Dendritic cell treated with granulocyte-macrophage colony-stimulating factor and Interleukin-4, amounts not matched to agents 40 ng/mL and 50 ng/mL, for 4 days (primary cell): ENCODE measurements at regions not wholly inside any gene's neighbourhood (a gene's known extent, or its start where the extent isn't known, plus 50 kb on each side); places are given as distances from the start of the nearest gene placed in this dataset.

Experiments used
- H3K27ac Mint-ChIP-seq: one replicate; pipeline ENCODE4 v1.8.0; 2022; ENCODE audit warnings: mild to moderate bottlenecking, mixed read lengths
- H3K27me3 Mint-ChIP-seq: one replicate; pipeline ENCODE4 v1.8.0; 2022; ENCODE audit warnings: mild to moderate bottlenecking, mixed read lengths
- H3K36me3 Mint-ChIP-seq: one replicate; pipeline ENCODE4 v1.8.0; 2022; ENCODE audit warnings: low read depth, mixed read lengths
- H3K4me1 Mint-ChIP-seq: one replicate; pipeline ENCODE4 v1.8.0; 2022; ENCODE audit warnings: low read depth, mixed read lengths
- H3K4me3 Mint-ChIP-seq: one replicate; pipeline ENCODE4 v1.8.0; 2022; ENCODE audit warnings: mild to moderate bottlenecking, moderate library complexity, mixed read lengths
- H3K9me3 Mint-ChIP-seq: one replicate; pipeline ENCODE4 v1.8.0; 2022; ENCODE audit warnings: mixed read lengths
- intact Hi-C: fragments of 100-400 bp; cut with micrococcal nuclease; formaldehyde crosslinking; loops from one replicate; pipeline ENCODE4 v1.15.0; 2022

GRCh38 chr21:22476214-22476613 lies 1478.0 kb downstream of the NCAM2 start:
- Mint-ChIP-seq H3K27ac (no peak overlapping the region), H3K36me3 (no peaks in the 10 kb centered on the region), H3K9me3 (peaks cover 10% of the 10 kb centered on the region), H3K4me3 (no peak overlapping the region), H3K27me3 (no peaks in the 10 kb centered on the region), H3K4me1 (no peaks in the 10 kb centered on the region)
- intact Hi-C loops, result no loop called here

DNA sequence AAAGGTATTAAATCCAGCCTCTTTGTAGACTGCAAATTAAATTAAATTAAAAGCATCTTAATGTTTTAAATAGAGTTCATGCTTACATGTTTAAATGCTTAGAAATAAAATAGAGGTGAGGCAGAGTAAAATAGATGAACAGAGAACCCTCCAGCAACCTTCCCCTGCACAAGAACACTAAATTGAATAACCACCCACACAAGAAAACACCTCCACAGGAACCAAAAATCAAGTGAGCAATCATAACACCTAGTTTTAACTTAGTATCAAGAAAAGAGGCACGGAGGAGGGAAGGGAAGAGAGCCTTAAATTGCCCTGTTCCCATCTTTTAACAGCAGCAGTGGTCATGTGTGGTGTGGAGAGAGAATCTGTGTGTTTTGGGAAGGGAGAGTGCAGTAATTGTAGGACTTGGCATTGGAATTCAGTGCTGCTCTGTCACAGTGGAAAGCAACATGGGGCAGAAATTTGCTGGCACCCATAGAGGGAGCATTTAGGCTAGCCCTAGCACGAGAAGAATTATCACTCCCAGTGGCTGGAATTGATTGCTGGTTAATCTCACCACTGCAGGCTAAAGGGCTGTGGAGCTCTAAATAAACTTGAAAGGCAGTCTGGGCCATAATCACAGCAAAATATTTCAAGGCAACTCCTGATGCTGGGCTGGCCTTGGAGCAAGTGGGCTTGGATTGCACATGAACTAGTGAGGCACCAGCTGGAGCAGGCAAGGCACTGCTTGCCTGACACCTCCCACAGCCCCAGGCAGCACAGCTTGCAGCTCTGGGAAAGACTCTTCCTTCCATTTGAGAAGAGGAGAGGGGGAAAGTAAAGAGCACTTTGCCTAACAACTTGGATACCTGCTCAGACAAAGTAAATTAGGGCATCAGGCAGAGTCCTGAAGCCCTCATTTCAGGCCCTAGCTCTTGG lies 1478.8 kb downstream of the NCAM2 start:
- Mint-ChIP-seq H3K27me3 (no peaks in the 10 kb centered on the region), H3K9me3 (peaks cover 7% of the 10 kb centered on the region), H3K27ac (no peak overlapping the region), H3K4me3 (no peak overlapping the region), H3K36me3 (no peaks in the 10 kb centered on the region), H3K4me1 (no peaks in the 10 kb centered on the region)
- intact Hi-C loops, result no loop called here

DNA sequence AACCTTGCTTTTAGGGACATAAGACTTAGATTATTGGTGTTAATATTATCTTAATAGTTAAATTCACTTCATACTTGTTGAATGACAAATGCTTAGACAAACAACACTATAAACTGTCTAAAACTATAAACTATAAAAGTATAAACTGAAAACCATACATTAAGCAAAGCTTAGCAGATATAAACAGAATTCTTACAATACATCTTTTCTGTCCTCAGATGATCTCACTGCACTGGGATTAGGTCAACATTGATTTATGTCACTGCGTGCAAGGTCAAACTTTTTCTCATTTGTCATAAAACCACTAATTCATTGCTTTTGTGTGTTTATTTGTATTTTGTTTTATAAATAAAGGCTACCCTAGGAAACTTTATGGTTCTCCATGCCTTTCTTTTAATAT lies 1491.8 kb downstream of the NCAM2 start:
- Mint-ChIP-seq H3K9me3 (peaks cover 24% of the 10 kb centered on the region), H3K27me3 (no peaks in the 10 kb centered on the region), H3K4me1 (no peaks in the 10 kb centered on the region), H3K27ac (no peak overlapping the region), H3K4me3 (no peak overlapping the region), H3K36me3 (no peaks in the 10 kb centered on the region)
- intact Hi-C loops, result no loop called here

- Mint-ChIP-seq H3K4me3 (no peak overlapping the region), H3K27me3 (no peaks in the 10 kb centered on the region), H3K27ac (no peak overlapping the region), H3K4me1 (no peaks in the 10 kb centered on the region), H3K9me3 (peaks cover 26% of the 10 kb centered on the region), H3K36me3 (no peaks in the 10 kb centered on the region)
- intact Hi-C loops, result no loop called here
Measured at GRCh38 chr21:22516230-22516629, 1518.0 kb downstream of the NCAM2 start.

DNA sequence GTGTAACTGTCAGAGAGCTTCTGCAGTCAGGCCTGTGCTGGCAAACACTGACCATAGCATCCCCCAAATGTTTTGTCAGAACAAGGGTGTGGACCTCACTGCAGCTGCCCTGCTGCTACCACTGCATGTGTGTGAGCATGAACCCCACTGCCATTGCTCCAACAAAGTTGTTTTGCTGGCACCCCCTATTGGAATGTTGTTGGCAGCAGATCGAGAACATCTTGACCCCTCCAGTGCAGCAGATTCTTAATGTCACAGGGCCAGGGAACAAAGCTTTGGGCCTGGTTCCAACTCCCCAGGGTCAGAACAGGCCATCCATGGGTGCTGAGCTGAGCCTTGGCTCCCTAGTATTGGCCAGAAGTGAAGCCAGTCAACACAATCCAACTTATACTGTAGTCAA lies 1537.4 kb downstream of the NCAM2 start:
- Mint-ChIP-seq H3K27ac (no peak overlapping the region), H3K27me3 (no peaks in the 10 kb centered on the region), H3K36me3 (no peaks in the 10 kb centered on the region), H3K4me3 (no peak overlapping the region), H3K4me1 (no peaks in the 10 kb centered on the region), H3K9me3 (peaks cover 68% of the 10 kb centered on the region)
- intact Hi-C loops, result no loop called here

GRCh38 chr21:22536509-22536908 lies 1538.3 kb downstream of the NCAM2 start:
- Mint-ChIP-seq H3K27me3 (no peaks in the 10 kb centered on the region), H3K4me3 (no peak overlapping the region), H3K27ac (no peak overlapping the region), H3K36me3 (no peaks in the 10 kb centered on the region), H3K4me1 (no peaks in the 10 kb centered on the region), H3K9me3 (peaks cover 77% of the 10 kb centered on the region)
- intact Hi-C loops, result no loop called here

GRCh38 chr21:22544747-22545146 lies 1546.5 kb downstream of the NCAM2 start:
- H3K9me3 Mint-ChIP-seq, result peaks cover 45% of the 10 kb centered on the region
- no peaks in the 10 kb centered on the region for H3K36me3 Mint-ChIP-seq
- H3K4me1 Mint-ChIP-seq, result no peaks in the 10 kb centered on the region
- H3K4me3 Mint-ChIP-seq, result no peak overlapping the region
- H3K27ac Mint-ChIP-seq, result no peak overlapping the region
- intact Hi-C loops, result no loop called here
- no peaks in the 10 kb centered on the region for H3K27me3 Mint-ChIP-seq

DNA sequence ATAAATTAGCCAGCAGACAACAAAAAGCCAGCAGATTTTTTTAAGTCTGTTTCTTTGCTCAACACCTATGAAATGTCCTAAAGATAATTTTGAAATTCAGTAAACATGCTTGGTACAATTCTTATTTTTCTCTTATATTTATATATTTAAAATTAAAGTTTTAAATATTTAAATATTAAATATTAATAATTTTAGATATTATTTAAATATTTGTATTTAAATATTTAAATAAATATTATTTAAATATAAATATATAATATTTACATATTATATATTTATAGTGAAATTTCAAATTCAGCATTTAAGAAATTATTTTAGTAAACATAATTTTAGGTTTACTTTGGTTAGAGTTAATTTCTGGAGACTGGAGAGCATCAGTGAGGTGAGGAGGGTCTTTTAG lies 1554.2 kb downstream of the NCAM2 start:
- intact Hi-C loops, result no loop called here
- Mint-ChIP-seq H3K4me1 (no peaks in the 10 kb centered on the region), H3K36me3 (no peaks in the 10 kb centered on the region)

DNA sequence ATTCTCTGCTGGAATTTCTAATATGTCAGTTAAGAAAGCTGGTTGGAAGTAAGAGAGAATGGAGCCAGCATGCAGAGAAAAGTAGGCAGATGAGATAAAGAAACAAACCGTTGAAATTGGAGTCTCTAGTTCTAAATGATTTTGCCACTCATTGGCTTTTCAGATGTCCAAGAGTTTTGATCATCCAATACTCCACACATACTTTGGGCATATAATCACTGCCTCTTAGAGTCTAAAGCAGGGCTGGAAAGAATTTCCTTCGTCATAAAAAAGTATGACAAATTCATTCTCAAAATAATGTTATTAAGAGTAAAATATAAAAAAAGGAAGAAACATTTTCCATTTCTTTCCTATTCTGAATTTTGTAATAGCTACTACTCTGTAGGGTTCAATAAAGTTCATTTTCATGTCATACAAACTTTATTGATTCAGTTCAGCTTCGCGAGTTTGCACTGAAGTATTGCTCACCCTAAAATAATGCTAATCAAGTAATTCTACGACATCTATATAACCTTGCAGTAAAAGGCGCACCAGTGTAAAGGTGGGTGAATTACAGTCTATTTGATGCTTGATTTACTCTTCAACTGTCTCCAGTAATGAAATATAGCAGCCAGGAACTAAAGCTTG lies 1556.6 kb downstream of the NCAM2 start:
- Mint-ChIP-seq H3K4me1 (no peaks in the 10 kb centered on the region), H3K4me3 (no peak overlapping the region), H3K27ac (no peak overlapping the region), H3K36me3 (no peaks in the 10 kb centered on the region), H3K27me3 (no peaks in the 10 kb centered on the region), H3K9me3 (peaks cover 9% of the 10 kb centered on the region)
- intact Hi-C loops, result no loop called here

More for the DNA sequence above, 1554.2 kb downstream of the NCAM2 start:
- Mint-ChIP-seq H3K27me3 (no peaks in the 10 kb centered on the region), H3K9me3 (no peaks in the 10 kb centered on the region), H3K27ac (no peak overlapping the region), H3K4me3 (no peak overlapping the region)

GRCh38 chr21:22556829-22557228 lies 1558.6 kb downstream of the NCAM2 start:
- intact Hi-C loops, result no loop called here
- no peaks in the 10 kb centered on the region for H3K36me3 Mint-ChIP-seq
- no peak overlapping the region for H3K27ac Mint-ChIP-seq
- H3K27me3 Mint-ChIP-seq, result no peaks in the 10 kb centered on the region
- no peak overlapping the region for H3K4me3 Mint-ChIP-seq
- H3K4me1 Mint-ChIP-seq, result no peaks in the 10 kb centered on the region
- peaks cover 30% of the 10 kb centered on the region for H3K9me3 Mint-ChIP-seq

- no peak overlapping the region for H3K27ac Mint-ChIP-seq
- peaks cover 41% of the 10 kb centered on the region for H3K9me3 Mint-ChIP-seq
- H3K4me1 Mint-ChIP-seq, result no peaks in the 10 kb centered on the region
- no peak overlapping the region for H3K4me3 Mint-ChIP-seq
- intact Hi-C loops, result no loop called here
- no peaks in the 10 kb centered on the region for H3K27me3 Mint-ChIP-seq
- H3K36me3 Mint-ChIP-seq, result no peaks in the 10 kb centered on the region
Measured at GRCh38 chr21:22561946-22562345, 1563.7 kb downstream of the NCAM2 start.

- Mint-ChIP-seq H3K4me1 (no peaks in the 10 kb centered on the region), H3K4me3 (no peak overlapping the region), H3K36me3 (no peaks in the 10 kb centered on the region), H3K27ac (no peak overlapping the region), H3K9me3 (no peaks in the 10 kb centered on the region), H3K27me3 (no peaks in the 10 kb centered on the region)
- intact Hi-C loops, result no loop called here
Measured at GRCh38 chr21:22573834-22574233, 1575.6 kb downstream of the NCAM2 start.

DNA sequence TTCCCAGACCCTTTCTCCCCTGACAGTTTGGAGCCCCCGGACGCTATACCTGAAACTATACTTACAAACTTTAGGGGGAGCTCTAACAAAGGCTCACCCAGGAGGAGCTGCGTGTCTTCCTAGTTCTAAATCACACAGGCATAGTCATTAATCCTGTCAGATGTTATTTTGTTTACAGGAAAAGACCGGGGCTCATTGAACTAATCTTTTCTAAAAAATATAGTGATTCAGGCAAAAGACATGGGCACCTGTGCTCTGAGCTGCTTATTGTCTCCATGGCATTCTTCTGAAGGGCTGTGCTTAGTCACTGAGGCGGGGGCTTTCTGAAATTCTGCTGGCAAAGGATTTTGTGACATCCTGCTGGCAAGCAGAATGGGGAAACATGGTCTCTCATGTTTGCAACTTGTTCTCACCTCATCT lies 1577.0 kb downstream of the NCAM2 start:
- intact Hi-C loops, result no loop called here
- Mint-ChIP-seq H3K36me3 (no peaks in the 10 kb centered on the region), H3K4me1 (no peaks in the 10 kb centered on the region), H3K9me3 (no peaks in the 10 kb centered on the region), H3K27ac (no peak overlapping the region), H3K4me3 (no peak overlapping the region), H3K27me3 (no peaks in the 10 kb centered on the region)

- no peaks in the 10 kb centered on the region for H3K36me3 Mint-ChIP-seq
- H3K4me1 Mint-ChIP-seq, result no peaks in the 10 kb centered on the region
- no peak overlapping the region for H3K4me3 Mint-ChIP-seq
- H3K27ac Mint-ChIP-seq, result no peak overlapping the region
- no peaks in the 10 kb centered on the region for H3K27me3 Mint-ChIP-seq
- intact Hi-C loops, result no loop called here
- peaks cover 16% of the 10 kb centered on the region for H3K9me3 Mint-ChIP-seq
Measured at GRCh38 chr21:22579741-22580140, 1581.5 kb downstream of the NCAM2 start.
